ENCODE measurements at regions not wholly inside any gene's neighbourhood (a gene's known extent, or its start where the extent isn't known, plus 50 kb on each side); places are given as distances from the start of the nearest gene placed in this dataset.

DNA sequence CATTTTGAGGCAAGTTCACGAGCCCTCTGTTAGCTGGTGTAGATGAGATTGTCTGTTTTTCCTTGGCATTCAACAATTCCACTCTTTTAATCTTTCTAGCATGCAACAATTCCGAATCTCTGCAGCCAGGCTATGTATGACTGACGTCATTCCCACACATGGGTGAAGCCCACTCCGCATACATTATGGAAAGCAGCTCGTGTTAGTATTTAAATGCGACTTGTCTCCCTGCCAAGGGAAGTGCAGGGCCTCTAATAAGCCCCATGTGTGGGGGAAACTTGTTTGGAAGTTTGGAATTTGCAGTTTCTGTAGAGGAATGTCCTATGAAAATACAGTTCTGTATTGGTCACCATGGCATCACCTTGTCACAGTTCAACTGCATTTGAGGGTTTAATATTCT, 146.0 kb upstream of the FBXL7 start:
- intact Hi-C loops (cut with DNase I): no loop called here
- TF ChIP-seq, protein P1, sequence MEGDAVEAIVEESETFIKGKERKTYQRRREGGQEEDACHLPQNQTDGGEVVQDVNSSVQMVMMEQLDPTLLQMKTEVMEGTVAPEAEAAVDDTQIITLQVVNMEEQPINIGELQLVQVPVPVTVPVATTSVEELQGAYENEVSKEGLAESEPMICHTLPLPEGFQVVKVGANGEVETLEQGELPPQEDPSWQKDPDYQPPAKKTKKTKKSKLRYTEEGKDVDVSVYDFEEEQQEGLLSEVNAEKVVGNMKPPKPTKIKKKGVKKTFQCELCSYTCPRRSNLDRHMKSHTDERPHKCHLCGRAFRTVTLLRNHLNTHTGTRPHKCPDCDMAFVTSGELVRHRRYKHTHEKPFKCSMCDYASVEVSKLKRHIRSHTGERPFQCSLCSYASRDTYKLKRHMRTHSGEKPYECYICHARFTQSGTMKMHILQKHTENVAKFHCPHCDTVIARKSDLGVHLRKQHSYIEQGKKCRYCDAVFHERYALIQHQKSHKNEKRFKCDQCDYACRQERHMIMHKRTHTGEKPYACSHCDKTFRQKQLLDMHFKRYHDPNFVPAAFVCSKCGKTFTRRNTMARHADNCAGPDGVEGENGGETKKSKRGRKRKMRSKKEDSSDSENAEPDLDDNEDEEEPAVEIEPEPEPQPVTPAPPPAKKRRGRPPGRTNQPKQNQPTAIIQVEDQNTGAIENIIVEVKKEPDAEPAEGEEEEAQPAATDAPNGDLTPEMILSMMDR (IDR thresholded peaks at IDR 0.05): no peak
- Histone ChIP-seq H3K27me3 (no peaks in the 10 kb centered on the region), H3K36me3 (no peaks in the 10 kb centered on the region), H3K4me3 (no peak overlapping the region), H3K9me3 (no peaks in the 10 kb centered on the region), H3K4me1 (no peaks in the 10 kb centered on the region), H3K27ac (no peak overlapping the region)
- no peak for FAIRE-seq
- no peak for ATAC-seq
- WGBS, 2 donors: 32% methylated on average over 6 of the region's 6 CpGs
- no peak for DNase-seq

DNA sequence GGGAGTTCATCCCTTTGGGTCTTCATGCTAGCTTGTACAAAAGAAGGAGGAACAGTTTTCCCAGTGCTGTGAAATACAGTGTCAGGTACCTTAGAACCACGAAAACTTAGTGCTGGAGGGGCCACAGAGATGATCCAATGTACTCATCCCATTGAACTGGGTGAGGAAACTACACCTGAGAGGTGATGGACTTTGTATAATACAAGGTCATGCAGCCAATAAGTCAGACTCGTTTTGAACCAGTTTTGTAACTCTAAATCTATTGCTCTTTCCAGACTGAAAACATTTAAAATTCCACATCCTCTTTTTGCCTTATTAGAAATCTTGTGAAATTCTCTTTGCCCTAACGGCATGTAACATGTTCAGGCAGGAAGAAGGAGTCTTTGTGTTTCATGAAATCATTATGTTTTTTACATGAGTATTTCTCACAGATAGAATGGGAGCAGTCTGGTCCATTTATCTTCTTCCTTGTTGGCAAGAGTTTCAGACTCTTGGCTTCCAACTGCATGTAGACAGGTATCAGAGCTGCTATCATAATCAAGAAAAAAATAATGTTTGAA, 146.8 kb upstream of the FBXL7 start:
- 21 to 23% methylated on average over 3 of the region's 3 CpGs for WGBS, 2 donors
- H3K27ac ChIP-seq: no peak overlapping the region
- ATAC-seq (no peak), FAIRE-seq (no peak), DNase-seq (no peak)
- TF ChIP-seq, protein P1 (IDR thresholded peaks at IDR 0.05): no peak
- no peaks in the 10 kb centered on the region for H3K9me3 ChIP-seq
- no peaks in the 10 kb centered on the region for H3K27me3 ChIP-seq
- H3K4me1 ChIP-seq: no peaks in the 10 kb centered on the region
- intact Hi-C loops (cut with DNase I): no loop called here
- no peaks in the 10 kb centered on the region for H3K36me3 ChIP-seq
- H3K4me3 ChIP-seq: no peak overlapping the region

DNA sequence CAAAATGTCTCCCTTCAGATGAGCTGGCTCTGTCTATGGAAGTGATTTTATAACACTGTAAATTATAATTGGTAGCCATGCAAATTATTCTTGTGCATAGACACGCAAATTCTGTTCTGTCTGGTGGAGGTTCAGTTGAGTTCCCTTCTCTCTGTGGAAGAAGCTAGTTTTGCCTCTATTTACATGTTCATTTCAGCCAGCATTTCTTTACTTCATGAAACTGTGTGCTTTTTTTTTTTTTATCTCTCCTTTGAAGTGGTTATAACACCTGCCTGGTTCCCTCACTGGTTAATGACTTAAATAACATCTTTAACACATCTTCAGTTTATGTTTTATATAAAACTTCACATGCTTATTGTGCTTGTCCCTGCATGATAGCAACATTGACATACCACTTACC, 149.4 kb upstream of the FBXL7 start:
- ATAC-seq (no peak), DNase-seq (no peak), FAIRE-seq (no peak)
- H3K4me1 ChIP-seq: no peaks in the 10 kb centered on the region
- no peaks in the 10 kb centered on the region for H3K27me3 ChIP-seq
- TF ChIP-seq, protein P1 (IDR thresholded peaks at IDR 0.05): no peak
- WGBS, 2 donors: 49 to 52% methylated on average over 1 of the region's 1 CpG
- H3K27ac ChIP-seq: no peak overlapping the region
- no peaks in the 10 kb centered on the region for H3K36me3 ChIP-seq
- intact Hi-C loops (cut with DNase I): no loop called here
- H3K4me3 ChIP-seq: no peak overlapping the region
- no peaks in the 10 kb centered on the region for H3K9me3 ChIP-seq

DNA sequence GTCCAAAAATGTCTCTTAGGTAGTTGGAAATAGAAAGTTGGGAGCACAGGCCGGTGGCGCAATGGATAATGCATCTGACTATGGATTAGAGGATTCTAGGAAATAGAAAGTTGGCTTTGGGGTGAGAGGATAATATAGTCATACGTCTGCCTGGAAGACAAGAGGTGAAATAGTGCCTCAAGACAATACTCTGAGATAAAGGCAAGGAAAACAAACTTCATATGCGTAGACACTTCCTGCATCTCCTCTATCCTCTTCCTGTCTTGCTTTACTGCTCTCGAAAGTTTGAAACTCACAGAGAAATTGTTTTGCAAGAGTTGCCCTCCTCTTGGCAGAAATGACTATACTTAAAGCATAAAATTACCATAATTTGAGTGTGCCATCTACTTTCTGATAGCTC, 153.2 kb upstream of the FBXL7 start:
- H3K9me3 ChIP-seq: no peaks in the 10 kb centered on the region

DNA sequence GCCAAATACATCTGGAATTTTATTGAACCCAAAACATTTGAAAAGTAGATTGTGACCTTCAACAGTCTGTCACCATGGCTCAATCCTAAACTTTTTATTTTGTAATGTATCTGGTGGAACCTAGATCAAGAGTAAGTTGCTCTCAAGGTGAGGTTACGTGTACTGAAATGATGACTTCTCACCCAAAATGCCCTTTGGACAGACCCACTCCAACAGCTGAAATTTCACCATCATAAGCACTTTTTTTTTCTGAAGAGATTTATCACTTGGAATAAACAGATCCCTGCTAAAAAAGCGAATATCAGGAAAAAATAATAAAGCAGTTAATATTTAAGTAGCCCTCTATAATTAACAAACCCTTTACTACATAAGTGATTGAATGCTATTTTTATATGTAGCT, 155.0 kb upstream of the FBXL7 start:
- ATAC-seq: no peak
- H3K36me3 ChIP-seq: no peaks in the 10 kb centered on the region
- TF ChIP-seq, protein P1 (IDR thresholded peaks at IDR 0.05): no peak
- H3K27me3 ChIP-seq: no peaks in the 10 kb centered on the region
- WGBS, 2 donors: 42 to 65% methylated on average over 2 of the region's 2 CpGs
- H3K9me3 ChIP-seq: no peaks in the 10 kb centered on the region
- H3K4me1 ChIP-seq: no peaks in the 10 kb centered on the region
- intact Hi-C loops (cut with DNase I): no loop called here
- H3K4me3 ChIP-seq: no peak overlapping the region
- DNase-seq: no peak
- FAIRE-seq: no peak
- no peak overlapping the region for H3K27ac ChIP-seq

More for the DNA sequence above, 153.2 kb upstream of the FBXL7 start:
- TF ChIP-seq, protein P1 (IDR thresholded peaks at IDR 0.05): no peak
- intact Hi-C loops (cut with DNase I): no loop called here
- Histone ChIP-seq H3K4me1 (no peaks in the 10 kb centered on the region), H3K27me3 (no peaks in the 10 kb centered on the region), H3K36me3 (no peaks in the 10 kb centered on the region), H3K27ac (no peak overlapping the region), H3K4me3 (no peak overlapping the region)
- DNase-seq (no peak), FAIRE-seq (no peak), ATAC-seq (no peak)
- 61 to 71% methylated on average over 5 of the region's 5 CpGs for WGBS, 2 donors
